GM12878 (cell line): ENCODE measurements at regions not wholly inside any gene's neighbourhood (a gene's known extent, or its start where the extent isn't known, plus 50 kb on each side); places are given as distances from the start of the nearest gene placed in this dataset.
A peak's percentile ranks its signal among the peaks of the same experiment; 100 is the strongest.

Experiments used
- ATAC-seq: fragments of 200-7000 bp; cut with Tn5 transposase; 3 replicates; pipeline ENCODE4 v1.9.1; 2020; ENCODE audit warnings: mild to moderate bottlenecking, moderate library complexity
- BruUV-seq: library from RNA; stranded (reverse); fragments of 400-500 nt; replicated peaks from 2 replicates; lab custom pipeline; 2021; lab: Mats Ljungman, UMichigan
- CTCF ChIA-PET: fragments of 300-600 bp; sonication (Branson Sonifier 250); formaldehyde crosslinking; extraction: SDS; loops from one replicate; lab custom pipeline; 2021; ENCODE audit warnings: inconsistent platforms; lab: Yijun Ruan, JAX
- POLR2A ChIA-PET: fragments of 350-600 bp; formaldehyde crosslinking; extraction: SDS; loops from one replicate; lab custom pipeline; 2021; ENCODE audit warnings: inconsistent platforms; lab: Charles Lee
- RAD21 ChIA-PET: fragments of 300-600 bp; sonication (Branson Sonifier 250); formaldehyde crosslinking; loops from one replicate; lab custom pipeline; 2023; ENCODE audit warnings: antibody characterized with exemption; ENCODE audit not compliant: unreplicated experiment; lab: Charles Lee
- SMC1A ChIA-PET: fragments of 300-600 bp; sonication (Branson Sonifier 250); formaldehyde crosslinking; loops from one replicate; lab custom pipeline; 2023; ENCODE audit not compliant: unreplicated experiment, uncharacterized antibody; lab: Charles Lee
- DNase-seq: peaks from one replicate; pipeline ENCODE4 v3.0.0-alpha.2; 2011; ENCODE audit warnings: low read depth, low spot score
- FAIRE-seq: peaks from 3 replicates; lab custom pipeline; 2011; peaks lifted over from hg19 to GRCh38; lab: Jason Lieb, UNC
- H2AFZ ChIP-seq: 2 replicates; pipeline ENCODE4 v1.6.0; 2011; ENCODE audit warnings: low read depth, low read length, control low read depth; ENCODE audit not compliant: control insufficient read depth
- H3K27ac ChIP-seq: 2 replicates; pipeline ENCODE4 v1.5.1; 2011; ENCODE audit warnings: control low read depth; ENCODE audit not compliant: control insufficient read depth, insufficient read depth
- H3K27me3 ChIP-seq, 2 experiments: replicated peaks in 1 of 2; 2 replicates each; pipeline versions ENCODE4 v1.6.0 to v1.6.1; 2011; ENCODE audit warnings: low read length in 1 of 2; ENCODE audit not compliant: control insufficient read depth in 2 of 2, insufficient read depth in 2 of 2
- H3K36me3 ChIP-seq, 2 experiments: 2 replicates each; pipeline ENCODE4 v1.5.1; 2011; ENCODE audit warnings: low read length in 1 of 2; ENCODE audit not compliant: control insufficient read depth in 2 of 2, insufficient read depth in 2 of 2
- H3K4me1 ChIP-seq: 2 replicates; pipeline ENCODE4 v1.6.1; 2011; ENCODE audit warnings: mild to moderate bottlenecking, low read length, moderate library complexity, mixed read lengths; ENCODE audit not compliant: control insufficient read depth, insufficient read depth
- H3K4me2 ChIP-seq: 2 replicates; pipeline ENCODE4 v1.6.0; 2011; ENCODE audit warnings: control low read depth; ENCODE audit not compliant: control insufficient read depth, insufficient read depth
- H3K4me3 ChIP-seq: fragments of 200-600 bp; sonication (generic); 2 replicates; pipeline ENCODE4 v1.5.1; 2016
- H3K79me2 ChIP-seq: 2 replicates; pipeline ENCODE4 v1.6.0; 2011; ENCODE audit warnings: low read length; ENCODE audit not compliant: control insufficient read depth, insufficient read depth
- H3K9ac ChIP-seq: 2 replicates; pipeline ENCODE4 v1.8.0; 2011; ENCODE audit warnings: low read length, control low read depth, mixed read lengths; ENCODE audit not compliant: control insufficient read depth, insufficient read depth
- H3K9me3 ChIP-seq: replicated peaks from 3 replicates; pipeline ENCODE4 v1.5.1; 2011; ENCODE audit warnings: mild to moderate bottlenecking, low read length; ENCODE audit not compliant: control insufficient read depth, insufficient read depth
- H4K20me1 ChIP-seq: 2 replicates; pipeline ENCODE4 v1.6.0; 2011; ENCODE audit not compliant: control insufficient read depth, insufficient read depth
- BCL11A ChIP-seq: IDR thresholded peaks from 2 replicates; pipeline ENCODE4 v1.6.1; 2011; ENCODE audit warnings: low read depth, low read length
- CREB1 ChIP-seq: IDR thresholded peaks from 2 replicates; pipeline ENCODE4 v1.6.1; 2012; ENCODE audit warnings: low read depth, mild to moderate bottlenecking, inconsistent platforms
- CTCF ChIP-seq, 3 experiments: IDR thresholded peaks in 2 of 3; conservative IDR thresholded peaks in 1 of 3; 2 replicates each; pipeline ENCODE4 v1.5.1; 2011; ENCODE audit warnings: low read depth in 3 of 3, low read length in 3 of 3, mild to moderate bottlenecking in 3 of 3, control low read depth in 2 of 3, moderate library complexity in 2 of 3, inconsistent platforms in 1 of 3, mixed read lengths in 1 of 3; ENCODE audit not compliant: control insufficient read depth in 2 of 3, insufficient read depth in 1 of 3; ENCODE audit errors: extremely low read depth in 1 of 3
- GABPA ChIP-seq: IDR thresholded peaks from 2 replicates; pipeline ENCODE4 v1.6.1; 2014; ENCODE audit warnings: antibody characterized with exemption, low read depth, mild to moderate bottlenecking, inconsistent platforms
- MYC ChIP-seq: IDR thresholded peaks from 2 replicates; pipeline ENCODE4 v1.6.1; 2011; ENCODE audit warnings: mild to moderate bottlenecking, low read length, moderate library complexity, inconsistent platforms; ENCODE audit not compliant: insufficient read depth, insufficient replicate concordance, insufficient read length, severe bottlenecking
- PAX5 ChIP-seq: IDR thresholded peaks from 2 replicates; pipeline ENCODE4 v1.6.1; 2011; ENCODE audit warnings: low read depth, low read length, borderline replicate concordance
- POLR2AphosphoS5 ChIP-seq: IDR thresholded peaks from 2 replicates; pipeline ENCODE4 v1.6.1; 2011; ENCODE audit warnings: mild to moderate bottlenecking, low read length, inconsistent platforms
- RAD21 ChIP-seq: IDR thresholded peaks from 2 replicates; pipeline ENCODE4 v1.6.1; 2011; ENCODE audit warnings: mild to moderate bottlenecking, low read depth, low read length, moderate library complexity; ENCODE audit not compliant: insufficient read depth
- RUNX3 ChIP-seq: IDR thresholded peaks from 2 replicates; pipeline ENCODE4 v1.6.1; 2012; ENCODE audit warnings: low read length, inconsistent platforms
- SMC3 ChIP-seq: IDR thresholded peaks from 2 replicates; pipeline ENCODE4 v1.6.1; 2011; ENCODE audit warnings: low read length, improper control_type of control experiment, borderline replicate concordance
- TCF12 ChIP-seq: IDR thresholded peaks from 2 replicates; pipeline ENCODE4 v1.6.1; 2011; ENCODE audit warnings: low read depth, mild to moderate bottlenecking, low read length
- USF1 ChIP-seq: IDR thresholded peaks from 2 replicates; pipeline ENCODE4 v1.6.1; 2011; ENCODE audit warnings: borderline replicate concordance, low read depth, mild to moderate bottlenecking, moderate library complexity, mixed read lengths, low read length; ENCODE audit not compliant: insufficient read depth; ENCODE audit errors: extremely low read length
- ZNF622 ChIP-seq: fragments of 450-650 bp; IDR thresholded peaks from 2 replicates; pipeline ENCODE4 v1.6.1; 2017; ENCODE audit warnings: mild to moderate bottlenecking, inconsistent platforms
- ZZZ3 ChIP-seq: IDR thresholded peaks from 2 replicates; pipeline ENCODE4 v1.6.1; 2011; ENCODE audit warnings: low read depth; ENCODE audit not compliant: control insufficient read depth, insufficient read length
- WGBS: methylation state at CpG from one replicate; pipeline ENCODE4 v1.1.6; 2016; ENCODE audit warnings: low lambda C conversion rate; ENCODE audit not compliant: insufficient replicate concordance, insufficient coverage; ENCODE audit errors: missing lambda C conversion rate; 5-methylcytosine and 5-hydroxymethylcytosine counted together
- in situ Hi-C: fragments of 300-500 bp; cut with MboI; formaldehyde crosslinking; loops from 9 replicates; pipeline ENCODE4 v1.14.3; 2018; ENCODE audit warnings: mixed read lengths
- intact Hi-C: fragments of 100-400 bp; cut with micrococcal nuclease; formaldehyde crosslinking; loops from one replicate; pipeline ENCODE4 v1.14.2; 2022; ENCODE audit not compliant: unreplicated experiment

DNA sequence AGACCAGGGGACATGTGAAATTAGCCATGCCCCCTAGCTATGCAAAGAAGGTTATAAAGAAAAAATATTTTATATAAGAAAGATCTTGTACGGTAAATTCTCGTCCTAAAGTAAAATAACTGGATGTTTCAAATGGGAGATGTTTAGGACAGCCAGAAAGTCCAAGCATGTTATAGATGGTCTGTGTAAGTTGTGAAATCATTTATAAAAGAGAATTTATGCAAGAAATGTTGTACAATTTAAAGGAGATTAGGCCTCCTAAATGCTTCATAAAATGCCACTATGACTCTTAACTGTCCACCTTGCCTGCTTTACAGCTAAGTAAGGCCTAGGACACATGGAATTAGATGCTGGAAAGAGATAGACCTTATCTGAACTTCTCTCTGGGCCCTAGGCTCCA lies 118.1 kb upstream of the POGK start:
- ChIA-PET SMC1A (no interaction called here), RAD21 (no interaction called here), CTCF (interaction anchor here (0.7 to 1.0 kb wide), 2 partner anchors 9 to 965 kb away, joined by 3 read pairs; no protein-coding TSS in a partner anchor), POLR2A (no interaction called here)
- FAIRE-seq (no peak), DNase-seq (no peak), ATAC-seq (no peak)
- Histone ChIP-seq H3K4me3 (no peak overlapping the region), H3K4me1 (no peaks in the 10 kb centered on the region), H4K20me1 (no peaks in the 10 kb centered on the region), H3K27ac (no peak overlapping the region), H3K9me3 (no peaks in the 10 kb centered on the region; the same call in 2 of the 3 replicates), H3K36me3 (no peaks in the 10 kb centered on the region), H3K4me2 (no peak overlapping the region), H3K9ac (no peak overlapping the region), H3K79me2 (no peaks in the 10 kb centered on the region), H3K27me3 (no peaks in the 10 kb centered on the region; a peak in 1 of 4 replicates), H2AFZ (no peak overlapping the region)
- BruUV-seq: no TSS peak
- intact Hi-C loops (no loop called here), in situ Hi-C loops (no loop called here)
- 13% methylated on average over 2 of the region's 2 CpGs for WGBS
- no peak for TF ChIP-seq ZZZ3

GRCh38 chr1:166730299-166730888 lies 108.9 kb upstream of the POGK start:
- H2AFZ ChIP-seq: no peak overlapping the region
- no peak overlapping the region for H3K9ac ChIP-seq
- no peak overlapping the region for H3K4me2 ChIP-seq
- no peaks in the 10 kb centered on the region for H3K9me3 ChIP-seq
- no peak overlapping the region for H3K4me3 ChIP-seq
- 0% methylated on average over 1 of the region's 1 CpG for WGBS
- H3K27me3 ChIP-seq: no peaks in the 10 kb centered on the region
- H3K79me2 ChIP-seq: no peaks in the 10 kb centered on the region
- no peaks in the 10 kb centered on the region for H3K4me1 ChIP-seq
- no peaks in the 10 kb centered on the region for H3K36me3 ChIP-seq
- no peak overlapping the region for H3K27ac ChIP-seq
- intact Hi-C loops: no loop called here
- DNase-seq (no peak), FAIRE-seq (no peak), ATAC-seq (peak; percentile 40; the same call in 1 of the 3 replicates)
- RAD21 ChIA-PET: no interaction called here
- in situ Hi-C loops: no loop called here
- TF ChIP-seq SMC3: no peak
- no peak for TF ChIP-seq TCF12
- TF ChIP-seq MYC: no peak
- TF ChIP-seq USF1: no peak
- TF ChIP-seq CTCF (IDR thresholded peaks at IDR 0.05 in 2 of 3, conservative IDR thresholded peaks at IDR 0.05 in 1 of 3; ENCODE audit: control insufficient read depth in 2 of 3, extremely low read depth in 1 of 3, insufficient read depth in 1 of 3, low read depth in 3 of 3, low read length in 3 of 3): peak; percentile 4 to 15 (median 7); a peak in 1 of 6 replicates
- TF ChIP-seq RUNX3: peak; percentile 24; the same call in 1 of the 2 replicates
- no peak for TF ChIP-seq BCL11A
- TF ChIP-seq PAX5: no peak
- no peak for TF ChIP-seq CREB1
- TF ChIP-seq POLR2AphosphoS5: no peak
- TF ChIP-seq RAD21: peak; percentile 39; the same call in 1 of the 2 replicates
- TF ChIP-seq GABPA: no peak
- no peak for TF ChIP-seq ZNF622
- POLR2A ChIA-PET: no interaction called here
- CTCF ChIA-PET: interaction anchor here (0.7 kb wide), 1 partner anchor 733 kb away, joined by 3 read pairs; no protein-coding TSS in a partner anchor
- BruUV-seq: no TSS peak
- no peaks in the 10 kb centered on the region for H4K20me1 ChIP-seq
- SMC1A ChIA-PET: no interaction called here
